Keratinocyte (primary cell): ENCODE measurements at regions not wholly inside any gene's neighbourhood (a gene's known extent, or its start where the extent isn't known, plus 50 kb on each side); places are given as distances from the start of the nearest gene placed in this dataset.

Experiments used
- DNase-seq: peaks from one replicate; pipeline ENCODE4 v3.0.0-alpha.2; 2011; ENCODE audit warnings: low read depth, missing footprints, low spot score
- FAIRE-seq: peaks from 2 replicates; lab custom pipeline; 2011; peaks lifted over from hg19 to GRCh38; lab: Jason Lieb, UNC
- H2AFZ ChIP-seq: 2 replicates; pipeline ENCODE4 v1.6.0; 2012; ENCODE audit warnings: low read length, control low read depth, inconsistent platforms; ENCODE audit not compliant: control insufficient read depth
- H3K27ac ChIP-seq: 2 replicates; pipeline ENCODE4 v1.5.1; 2011; ENCODE audit warnings: low read length; ENCODE audit not compliant: control insufficient read depth, insufficient read depth
- H3K27me3 ChIP-seq: 3 replicates; pipeline ENCODE4 v1.6.0; 2011; ENCODE audit warnings: low read length; ENCODE audit not compliant: control insufficient read depth, insufficient read depth; ENCODE audit errors: extremely low read depth
- H3K36me3 ChIP-seq, 2 experiments: 2 replicates in 1 of 2; 3 replicates in 1 of 2; pipeline ENCODE4 v1.5.1; 2011; ENCODE audit warnings: low read length in 2 of 2, mild to moderate bottlenecking in 1 of 2; ENCODE audit not compliant: control insufficient read depth in 2 of 2, insufficient read depth in 2 of 2; ENCODE audit errors: extremely low read depth in 1 of 2
- H3K4me1 ChIP-seq: 3 replicates; pipeline ENCODE4 v1.5.1; 2011; ENCODE audit warnings: low read length; ENCODE audit not compliant: control insufficient read depth, insufficient read depth; ENCODE audit errors: extremely low read depth
- H3K4me2 ChIP-seq: 3 replicates; pipeline ENCODE4 v1.6.0; 2011; ENCODE audit warnings: low read depth, low read length; ENCODE audit not compliant: control insufficient read depth, insufficient read depth; ENCODE audit errors: extremely low read depth
- H3K4me3 ChIP-seq, 3 experiments: fragments of 200-600 bp in 1 of 3; sonication (generic) in 1 of 3; 2 replicates in 2 of 3; 3 replicates in 1 of 3; pipeline ENCODE4 v1.5.1; 2011 to 2016; ENCODE audit warnings: low read length in 3 of 3, mild to moderate bottlenecking in 3 of 3, control low read depth in 2 of 3, inconsistent platforms in 1 of 3, low read depth in 1 of 3, mixed read lengths in 1 of 3, mixed run types in 1 of 3, moderate library complexity in 1 of 3; ENCODE audit not compliant: control insufficient read depth in 2 of 3, insufficient read depth in 2 of 3; ENCODE audit errors: extremely low read depth in 1 of 3
- H3K79me2 ChIP-seq: 2 replicates; pipeline ENCODE4 v1.6.0; 2012; ENCODE audit warnings: low read length; ENCODE audit not compliant: control insufficient read depth, insufficient read depth
- H3K9ac ChIP-seq: 3 replicates; pipeline ENCODE4 v1.6.0; 2011; ENCODE audit warnings: low read length; ENCODE audit not compliant: control insufficient read depth, insufficient read depth; ENCODE audit errors: extremely low read depth
- H3K9me1 ChIP-seq: 3 replicates; pipeline ENCODE4 v1.6.0; 2011; ENCODE audit warnings: low read length; ENCODE audit not compliant: control insufficient read depth, insufficient read depth; ENCODE audit errors: extremely low read depth
- H3K9me3 ChIP-seq: 2 replicates; pipeline ENCODE4 v1.5.1; 2012; ENCODE audit warnings: low read depth, low read length; ENCODE audit not compliant: control insufficient read depth
- H4K20me1 ChIP-seq: 3 replicates; pipeline ENCODE4 v1.6.0; 2011; ENCODE audit warnings: low read length; ENCODE audit not compliant: control insufficient read depth, insufficient read depth; ENCODE audit errors: extremely low read depth
- CTCF ChIP-seq, 3 experiments: IDR thresholded peaks in 1 of 3; conservative IDR thresholded peaks in 1 of 3; optimal IDR thresholded peaks in 1 of 3; 2 replicates in 2 of 3; 3 replicates in 1 of 3; pipeline versions ENCODE3 to v1.5.1; 2011; ENCODE audit warnings: low read length in 3 of 3, mild to moderate bottlenecking in 3 of 3, moderate library complexity in 2 of 3, control low read depth in 1 of 3, inconsistent platforms in 1 of 3; ENCODE audit not compliant: insufficient read depth in 2 of 3; ENCODE audit errors: extremely low read depth in 1 of 3
- EZH2 ChIP-seq: IDR thresholded peaks from one replicate; pipeline ENCODE4 v1.6.1; 2012; ENCODE audit warnings: inconsistent platforms, mild to moderate bottlenecking, low read length, moderate library complexity
- dilution Hi-C: fragments of 300-500 bp; cut with MboI; formaldehyde crosslinking; loops from one replicate; pipeline ENCODE4 v1.7.0; 2020; ENCODE audit warnings: low sequenced_read_pairs; ENCODE audit not compliant: extremely low pct_ligation_motif_present

- Histone ChIP-seq H3K9ac (no peak overlapping the region), H4K20me1 (no peaks in the 10 kb centered on the region), H3K9me1 (no peaks in the 10 kb centered on the region), H3K9me3 (no peaks in the 10 kb centered on the region), H3K4me2 (no peak overlapping the region), H3K27ac (no peak overlapping the region), H3K4me1 (no peaks in the 10 kb centered on the region), H2AFZ (no peak overlapping the region), H3K4me3 (no peak overlapping the region), H3K27me3 (no peaks in the 10 kb centered on the region), H3K79me2 (no peaks in the 10 kb centered on the region), H3K36me3 (no peaks in the 10 kb centered on the region)
- dilution Hi-C loops, result no loop called here
- FAIRE-seq (no peak), DNase-seq (no peak)
- TF ChIP-seq EZH2 (no peak), CTCF (optimal IDR thresholded peaks at IDR 0.05 in 1 of 3, IDR thresholded peaks at IDR 0.05 in 1 of 3, conservative IDR thresholded peaks at IDR 0.05 in 1 of 3; ENCODE audit: extremely low read depth in 1 of 3, insufficient read depth in 2 of 3, low read length in 3 of 3) (no peak)
These were observed 179.9 kb upstream of the CHRM2 start for GRCh38 chr7:136688601-136689000.

GRCh38 chr7:136687693-136688322, 180.6 kb upstream of the CHRM2 start:
- Histone ChIP-seq H3K27ac (no peak overlapping the region), H3K9me3 (no peaks in the 10 kb centered on the region), H3K4me3 (no peak overlapping the region), H3K9ac (no peak overlapping the region), H3K4me2 (no peak overlapping the region), H3K9me1 (no peaks in the 10 kb centered on the region), H3K4me1 (no peaks in the 10 kb centered on the region), H2AFZ (no peak overlapping the region), H3K79me2 (no peaks in the 10 kb centered on the region), H4K20me1 (no peaks in the 10 kb centered on the region), H3K36me3 (no peaks in the 10 kb centered on the region), H3K27me3 (no peaks in the 10 kb centered on the region)
- dilution Hi-C loops, result no loop called here
- DNase-seq, result no peak
- no peak for FAIRE-seq
- TF ChIP-seq CTCF (optimal IDR thresholded peaks at IDR 0.05 in 1 of 3, IDR thresholded peaks at IDR 0.05 in 1 of 3, conservative IDR thresholded peaks at IDR 0.05 in 1 of 3; ENCODE audit: extremely low read depth in 1 of 3, insufficient read depth in 2 of 3, low read length in 3 of 3) (peak; percentile 2 to 43 (median 19)), EZH2 (no peak)
